ENCODE measurements at regions not wholly inside any gene's neighbourhood (a gene's known extent, or its start where the extent isn't known, plus 50 kb on each side); places are given as distances from the start of the nearest gene placed in this dataset.

DNA sequence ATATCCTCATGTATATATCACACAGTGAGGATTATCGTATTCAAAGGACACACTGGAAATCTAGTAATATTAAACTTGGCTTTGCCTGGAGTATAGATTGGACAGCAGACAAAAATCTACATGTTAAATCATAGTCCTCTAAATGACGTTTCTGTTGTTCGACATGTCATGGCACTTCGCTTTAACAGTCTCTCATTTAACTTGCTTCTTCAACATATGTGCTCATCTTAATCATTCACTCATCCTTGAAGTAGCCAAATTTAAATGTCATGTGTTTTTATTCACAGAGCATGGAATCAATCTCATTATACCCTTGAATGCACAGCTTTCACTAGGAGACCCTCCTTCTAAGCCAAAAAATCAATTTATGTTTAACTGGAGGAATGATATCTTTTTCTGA lies 417.0 kb upstream of the CNTN6 start:
- Histone ChIP-seq H3K36me3 (ENCODE audit: control insufficient read depth, insufficient read depth, low read length) (no peaks in the 10 kb centered on the region), H3K27me3 (ENCODE audit: control insufficient read depth, insufficient read depth, low read length) (no peaks in the 10 kb centered on the region), H3K9me3 (ENCODE audit: control insufficient read depth, insufficient read depth, low read length) (no peaks in the 10 kb centered on the region), H3K4me1 (ENCODE audit: control insufficient read depth, insufficient read depth, low read length) (no peaks in the 10 kb centered on the region), H3K9ac (ENCODE audit: low read depth, low read length) (no peak overlapping the region), H3K4me3 (ENCODE audit: low read depth, low read length) (no peak overlapping the region)

DNA sequence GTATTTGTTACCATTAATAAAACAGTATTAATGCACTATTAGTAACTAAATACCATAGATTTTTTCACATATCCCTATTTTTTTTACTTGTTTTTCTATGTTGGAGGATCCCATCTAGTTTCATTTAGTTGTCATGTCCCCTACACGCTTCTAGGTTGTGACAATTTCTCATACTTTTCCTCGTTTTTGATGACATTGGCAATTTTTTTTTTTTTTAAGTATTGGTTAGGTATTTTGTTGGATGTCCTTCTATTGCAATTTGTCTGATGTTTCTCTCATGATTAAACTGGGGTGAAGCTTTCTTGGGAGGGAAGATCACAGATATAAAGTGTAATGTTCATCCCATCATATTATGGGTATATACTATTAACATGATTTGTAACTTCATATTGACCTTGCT lies 409.1 kb upstream of the CNTN6 start:
- Histone ChIP-seq H3K4me1 (ENCODE audit: control insufficient read depth, insufficient read depth, low read length) (no peaks in the 10 kb centered on the region), H3K27me3 (ENCODE audit: control insufficient read depth, insufficient read depth, low read length) (no peaks in the 10 kb centered on the region), H3K36me3 (ENCODE audit: control insufficient read depth, insufficient read depth, low read length) (no peaks in the 10 kb centered on the region), H3K9me3 (ENCODE audit: control insufficient read depth, insufficient read depth, low read length) (no peaks in the 10 kb centered on the region), H3K4me3 (ENCODE audit: low read depth, low read length) (no peak overlapping the region), H3K9ac (ENCODE audit: low read depth, low read length) (no peak overlapping the region)

DNA sequence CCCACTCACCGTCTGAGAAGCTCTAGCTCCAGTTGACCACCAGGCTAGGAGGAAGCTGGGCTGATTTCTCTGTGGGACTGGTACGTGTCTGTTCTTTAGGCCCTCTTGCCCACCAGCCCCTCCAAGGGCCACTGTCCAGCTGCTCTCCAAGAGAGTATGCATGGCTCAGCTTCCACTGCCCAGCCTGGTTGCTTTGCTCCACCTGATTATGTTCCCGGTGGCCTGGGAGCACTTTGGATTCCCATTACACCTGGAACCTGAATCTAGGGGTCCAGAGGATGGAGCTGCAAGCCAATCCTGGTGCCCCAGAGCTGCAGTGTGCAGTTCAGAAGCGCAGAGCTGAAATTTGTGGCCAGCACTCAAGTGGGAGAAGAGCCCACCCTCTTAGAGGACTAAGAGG lies 402.1 kb upstream of the CNTN6 start:
- H3K4me1 ChIP-seq (ENCODE audit: control insufficient read depth, insufficient read depth, low read length), result no peaks in the 10 kb centered on the region
- H3K9me3 ChIP-seq (ENCODE audit: control insufficient read depth, insufficient read depth, low read length), result no peaks in the 10 kb centered on the region
- H3K36me3 ChIP-seq (ENCODE audit: control insufficient read depth, insufficient read depth, low read length), result no peaks in the 10 kb centered on the region
- H3K9ac ChIP-seq (ENCODE audit: low read depth, low read length), result no peak overlapping the region
- no peaks in the 10 kb centered on the region for H3K27me3 ChIP-seq (ENCODE audit: control insufficient read depth, insufficient read depth, low read length)
- H3K4me3 ChIP-seq (ENCODE audit: low read depth, low read length), result no peak overlapping the region

DNA sequence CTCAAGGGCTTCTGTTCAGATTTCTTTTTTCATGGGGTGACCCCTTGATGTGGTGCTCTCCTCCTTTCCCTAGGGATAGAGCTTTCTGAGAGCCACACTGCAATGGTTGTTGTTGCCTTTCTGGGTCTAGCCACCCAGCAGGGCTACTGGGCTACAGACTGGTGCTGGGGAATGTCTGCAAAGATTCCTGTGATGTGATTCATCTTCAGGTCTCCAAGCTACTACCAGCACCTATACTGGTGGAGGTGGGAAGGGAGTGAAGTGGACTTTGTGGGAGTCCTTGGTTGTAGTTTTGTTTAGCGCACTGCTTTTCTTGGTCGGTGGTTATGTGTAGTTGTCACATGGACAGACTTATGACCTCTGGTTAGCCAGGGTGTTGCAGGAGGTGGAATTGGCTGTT lies 392.3 kb upstream of the CNTN6 start:
- no peak overlapping the region for H3K9ac ChIP-seq (ENCODE audit: low read depth, low read length)

DNA sequence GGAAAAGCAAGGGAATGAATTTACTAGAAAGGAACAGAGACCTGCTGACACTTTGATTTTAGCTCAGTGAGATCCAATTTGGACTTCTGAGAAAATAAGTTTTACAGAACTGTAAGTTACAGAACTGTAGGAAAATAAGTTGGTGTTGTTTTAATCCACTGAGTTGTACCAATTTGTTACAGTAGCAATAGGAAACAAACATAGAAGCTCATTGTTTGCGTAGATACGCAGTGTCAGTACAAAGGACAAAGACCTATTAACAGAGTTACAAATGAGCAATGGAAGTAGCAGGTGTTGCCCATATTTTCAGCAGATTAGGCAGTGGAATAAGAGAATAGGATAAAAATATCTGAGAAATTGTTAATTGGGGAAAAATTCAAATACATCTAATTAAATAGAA lies 385.8 kb upstream of the CNTN6 start:
- H3K36me3 ChIP-seq (ENCODE audit: control insufficient read depth, insufficient read depth, low read length), result no peaks in the 10 kb centered on the region
- no peaks in the 10 kb centered on the region for H3K4me1 ChIP-seq (ENCODE audit: control insufficient read depth, insufficient read depth, low read length)
- no peaks in the 10 kb centered on the region for H3K9me3 ChIP-seq (ENCODE audit: control insufficient read depth, insufficient read depth, low read length)
- H3K27me3 ChIP-seq (ENCODE audit: control insufficient read depth, insufficient read depth, low read length), result no peaks in the 10 kb centered on the region
- H3K4me3 ChIP-seq (ENCODE audit: low read depth, low read length), result no peak overlapping the region
- H3K9ac ChIP-seq (ENCODE audit: low read depth, low read length), result no peak overlapping the region

More for the DNA sequence above, 392.3 kb upstream of the CNTN6 start:
- Histone ChIP-seq H3K36me3 (ENCODE audit: control insufficient read depth, insufficient read depth, low read length) (no peaks in the 10 kb centered on the region), H3K9me3 (ENCODE audit: control insufficient read depth, insufficient read depth, low read length) (no peaks in the 10 kb centered on the region), H3K4me1 (ENCODE audit: control insufficient read depth, insufficient read depth, low read length) (no peaks in the 10 kb centered on the region), H3K27me3 (ENCODE audit: control insufficient read depth, insufficient read depth, low read length) (no peaks in the 10 kb centered on the region), H3K4me3 (ENCODE audit: low read depth, low read length) (no peak overlapping the region)

DNA sequence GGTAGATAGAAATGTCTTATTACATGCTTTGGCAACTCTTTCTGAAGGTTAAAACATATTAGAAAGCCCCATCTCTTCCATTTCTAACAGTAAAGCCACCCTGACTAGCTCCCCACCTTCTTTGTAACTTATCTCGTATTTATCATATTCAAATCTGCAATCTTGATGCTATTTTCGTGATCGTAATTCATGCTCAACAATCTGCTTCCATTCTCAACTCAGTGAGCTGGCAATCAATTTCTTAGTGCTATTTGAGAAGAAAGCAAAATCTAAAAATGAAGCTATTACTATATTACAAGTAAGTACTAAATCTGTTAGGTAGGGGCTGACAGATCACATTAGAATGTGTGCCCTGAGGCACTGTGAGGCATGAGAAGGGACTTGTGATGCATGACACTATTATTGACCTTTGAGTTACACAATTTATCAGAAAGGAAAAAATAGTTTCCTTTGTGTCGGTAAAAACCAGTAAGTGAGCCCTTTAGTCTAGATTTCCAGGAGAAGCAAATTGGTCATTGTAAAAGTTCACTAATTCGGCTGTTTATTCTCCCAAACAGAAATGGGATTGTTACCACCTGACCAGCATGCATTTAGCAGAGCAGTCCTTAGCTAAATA lies 379.7 kb upstream of the CNTN6 start:
- H3K4me3 ChIP-seq (ENCODE audit: low read depth, low read length), result no peak overlapping the region
- no peak overlapping the region for H3K9ac ChIP-seq (ENCODE audit: low read depth, low read length)
- no peaks in the 10 kb centered on the region for H3K4me1 ChIP-seq (ENCODE audit: control insufficient read depth, insufficient read depth, low read length)
- no peaks in the 10 kb centered on the region for H3K27me3 ChIP-seq (ENCODE audit: control insufficient read depth, insufficient read depth, low read length)
- H3K36me3 ChIP-seq (ENCODE audit: control insufficient read depth, insufficient read depth, low read length), result no peaks in the 10 kb centered on the region
- H3K9me3 ChIP-seq (ENCODE audit: control insufficient read depth, insufficient read depth, low read length), result no peaks in the 10 kb centered on the region

DNA sequence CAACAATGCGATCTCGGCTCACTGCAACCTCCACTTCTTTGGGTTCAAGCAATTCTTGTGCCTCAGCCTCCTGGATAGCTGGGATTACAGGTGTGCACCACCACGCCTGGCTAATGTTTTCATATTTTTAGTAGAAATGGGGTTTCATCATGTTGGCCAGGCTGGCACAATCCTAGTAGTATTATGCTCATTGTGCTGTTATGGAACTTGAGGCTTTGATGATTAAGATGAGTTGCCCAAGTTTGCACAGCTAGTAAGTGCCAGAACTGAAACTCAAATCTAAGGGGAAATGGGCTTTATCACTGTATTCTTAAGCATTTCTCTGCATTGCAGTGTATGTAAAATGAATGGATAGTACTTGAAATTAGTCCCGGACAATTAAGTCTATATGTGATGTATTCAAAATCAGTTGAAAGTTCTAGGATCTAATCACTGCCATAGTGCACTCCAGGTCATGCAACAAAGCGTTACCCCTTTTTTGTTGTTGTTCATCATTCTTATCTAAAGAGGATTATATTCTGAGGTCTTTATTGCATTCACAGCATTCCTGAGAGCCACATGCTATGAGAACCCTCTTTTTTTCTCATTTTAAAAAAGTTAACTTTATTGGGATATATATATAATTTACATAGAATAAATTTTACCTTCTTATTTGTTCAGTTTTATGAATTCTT lies 378.7 kb upstream of the CNTN6 start:
- H3K36me3 ChIP-seq (ENCODE audit: control insufficient read depth, insufficient read depth, low read length), result no peaks in the 10 kb centered on the region
- no peaks in the 10 kb centered on the region for H3K9me3 ChIP-seq (ENCODE audit: control insufficient read depth, insufficient read depth, low read length)
- no peak overlapping the region for H3K9ac ChIP-seq (ENCODE audit: low read depth, low read length)
- H3K4me3 ChIP-seq (ENCODE audit: low read depth, low read length), result no peak overlapping the region
- no peaks in the 10 kb centered on the region for H3K4me1 ChIP-seq (ENCODE audit: control insufficient read depth, insufficient read depth, low read length)
- no peaks in the 10 kb centered on the region for H3K27me3 ChIP-seq (ENCODE audit: control insufficient read depth, insufficient read depth, low read length)

DNA sequence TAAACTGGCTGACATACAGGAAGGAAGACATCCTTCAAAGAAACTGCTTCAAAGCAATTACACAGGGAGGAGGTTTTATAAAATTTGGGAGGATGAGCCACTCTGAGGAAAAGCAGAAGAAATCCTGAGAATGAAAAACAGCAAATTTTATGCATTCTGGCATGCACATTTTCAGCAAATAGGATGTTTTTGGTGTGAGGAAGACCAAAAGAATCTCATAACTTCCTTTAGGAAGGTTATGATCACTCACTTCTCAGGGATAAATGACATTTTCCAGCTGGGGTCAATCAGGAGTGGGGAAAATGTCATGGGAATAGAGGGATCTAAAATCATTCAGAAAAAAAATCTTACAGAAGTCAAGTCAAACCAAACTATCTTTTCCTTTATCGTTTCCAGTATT lies 371.7 kb upstream of the CNTN6 start:
- no peaks in the 10 kb centered on the region for H3K9me3 ChIP-seq (ENCODE audit: control insufficient read depth, insufficient read depth, low read length)
- no peak overlapping the region for H3K4me3 ChIP-seq (ENCODE audit: low read depth, low read length)
- no peaks in the 10 kb centered on the region for H3K36me3 ChIP-seq (ENCODE audit: control insufficient read depth, insufficient read depth, low read length)
- H3K27me3 ChIP-seq (ENCODE audit: control insufficient read depth, insufficient read depth, low read length), result no peaks in the 10 kb centered on the region
- no peak overlapping the region for H3K9ac ChIP-seq (ENCODE audit: low read depth, low read length)
- H3K4me1 ChIP-seq (ENCODE audit: control insufficient read depth, insufficient read depth, low read length), result no peaks in the 10 kb centered on the region

DNA sequence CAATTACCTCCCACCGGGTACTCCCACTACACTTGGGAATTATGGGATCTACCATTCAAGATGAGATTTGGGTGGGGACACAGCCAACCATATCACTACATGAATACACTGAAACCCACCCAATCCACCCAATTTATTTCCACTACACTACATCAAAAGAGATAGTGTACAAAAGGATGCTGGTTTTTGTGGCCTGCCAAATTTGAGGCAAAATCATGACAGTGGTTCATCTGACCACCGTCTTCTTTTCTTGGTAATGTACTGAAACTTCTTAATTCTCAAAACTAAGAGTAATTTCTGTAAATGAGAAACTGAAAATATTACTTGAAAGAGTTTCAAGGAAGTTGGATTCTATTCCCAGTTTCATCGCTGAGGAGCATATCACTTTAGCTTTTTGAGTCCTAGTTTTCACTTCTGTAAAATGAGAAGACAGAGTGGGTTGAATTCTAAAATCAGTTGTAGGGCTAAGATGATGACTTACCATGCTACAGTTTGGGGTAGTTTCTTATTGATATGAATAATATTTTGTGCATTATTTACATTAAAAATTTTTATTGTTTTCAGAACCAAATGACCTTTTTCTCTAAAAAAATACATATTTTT lies 360.4 kb upstream of the CNTN6 start:
- Histone ChIP-seq H3K9me3 (ENCODE audit: control insufficient read depth, insufficient read depth, low read length) (no peaks in the 10 kb centered on the region), H3K36me3 (ENCODE audit: control insufficient read depth, insufficient read depth, low read length) (no peaks in the 10 kb centered on the region), H3K27me3 (ENCODE audit: control insufficient read depth, insufficient read depth, low read length) (no peaks in the 10 kb centered on the region), H3K4me1 (ENCODE audit: control insufficient read depth, insufficient read depth, low read length) (no peaks in the 10 kb centered on the region), H3K4me3 (ENCODE audit: low read depth, low read length) (no peak overlapping the region), H3K9ac (ENCODE audit: low read depth, low read length) (no peak overlapping the region)

DNA sequence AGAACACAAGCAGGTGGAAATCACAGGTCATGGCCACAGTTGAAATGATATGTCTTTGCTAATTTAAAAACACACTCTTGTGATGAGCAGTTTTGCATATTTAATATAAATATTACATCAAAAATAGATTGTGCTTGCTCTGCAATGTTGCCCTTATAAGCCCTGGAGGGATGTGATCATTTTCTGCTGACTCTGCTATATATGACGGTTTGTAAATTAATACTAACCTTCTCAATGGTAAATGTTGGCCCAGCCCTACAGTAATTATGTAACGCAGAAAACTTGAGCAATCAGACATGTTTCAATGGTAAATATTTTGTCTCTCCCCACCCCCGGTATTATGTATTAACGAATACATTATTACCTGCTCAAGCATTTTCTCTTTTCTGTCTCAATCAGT lies 359.5 kb upstream of the CNTN6 start:
- no peak overlapping the region for H3K4me3 ChIP-seq (ENCODE audit: low read depth, low read length)
- H3K4me1 ChIP-seq (ENCODE audit: control insufficient read depth, insufficient read depth, low read length), result no peaks in the 10 kb centered on the region
- H3K36me3 ChIP-seq (ENCODE audit: control insufficient read depth, insufficient read depth, low read length), result no peaks in the 10 kb centered on the region
- no peak overlapping the region for H3K9ac ChIP-seq (ENCODE audit: low read depth, low read length)
- H3K9me3 ChIP-seq (ENCODE audit: control insufficient read depth, insufficient read depth, low read length), result no peaks in the 10 kb centered on the region
- no peaks in the 10 kb centered on the region for H3K27me3 ChIP-seq (ENCODE audit: control insufficient read depth, insufficient read depth, low read length)

DNA sequence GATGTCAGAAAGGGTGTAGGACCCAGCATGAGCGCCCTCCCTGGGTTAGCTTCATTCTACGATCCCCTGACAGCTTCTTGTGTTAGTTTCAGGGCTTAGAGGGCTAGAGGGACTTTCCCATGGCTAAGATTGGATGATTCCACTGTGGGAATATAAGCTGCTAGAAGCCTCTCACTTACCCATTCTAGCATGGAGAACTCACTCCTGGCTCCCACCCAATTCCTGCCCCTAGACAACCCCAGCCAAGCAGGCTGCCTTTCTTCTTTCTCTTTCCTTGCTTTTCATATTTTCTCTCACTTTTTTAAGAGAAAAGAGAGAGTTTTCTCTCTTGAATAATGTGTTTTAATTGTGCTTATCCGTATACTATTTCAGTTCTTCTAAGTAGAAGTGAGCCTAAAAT lies 335.1 kb upstream of the CNTN6 start:
- H3K9ac ChIP-seq (ENCODE audit: low read depth, low read length), result no peak overlapping the region
- no peaks in the 10 kb centered on the region for H3K9me3 ChIP-seq (ENCODE audit: control insufficient read depth, insufficient read depth, low read length)

DNA sequence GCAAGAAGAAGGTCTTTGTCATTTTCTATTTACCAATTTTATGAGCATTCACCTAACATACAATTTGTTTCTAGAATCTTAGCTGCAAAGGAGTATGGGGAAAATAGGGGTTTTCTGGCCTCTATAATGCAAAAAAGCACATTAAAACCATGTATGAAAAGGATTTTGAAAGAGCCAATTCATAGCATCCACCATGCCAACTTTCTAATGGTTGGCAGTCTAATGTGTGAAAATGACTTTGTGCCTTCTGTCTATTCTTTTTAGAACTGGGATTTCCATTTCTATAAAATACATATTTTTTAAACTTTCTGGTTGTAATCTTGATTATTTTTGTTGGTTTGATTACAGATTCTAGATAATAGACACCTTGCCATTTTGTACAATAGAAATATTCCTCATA lies 333.7 kb upstream of the CNTN6 start:
- no peak overlapping the region for H3K4me3 ChIP-seq (ENCODE audit: low read depth, low read length)
- H3K9me3 ChIP-seq (ENCODE audit: control insufficient read depth, insufficient read depth, low read length), result no peaks in the 10 kb centered on the region
- no peak overlapping the region for H3K9ac ChIP-seq (ENCODE audit: low read depth, low read length)
- H3K36me3 ChIP-seq (ENCODE audit: control insufficient read depth, insufficient read depth, low read length), result no peaks in the 10 kb centered on the region
- no peaks in the 10 kb centered on the region for H3K4me1 ChIP-seq (ENCODE audit: control insufficient read depth, insufficient read depth, low read length)
- H3K27me3 ChIP-seq (ENCODE audit: control insufficient read depth, insufficient read depth, low read length), result no peaks in the 10 kb centered on the region

More for the DNA sequence above, 335.1 kb upstream of the CNTN6 start:
- Histone ChIP-seq H3K4me3 (ENCODE audit: low read depth, low read length) (no peak overlapping the region), H3K27me3 (ENCODE audit: control insufficient read depth, insufficient read depth, low read length) (no peaks in the 10 kb centered on the region), H3K36me3 (ENCODE audit: control insufficient read depth, insufficient read depth, low read length) (no peaks in the 10 kb centered on the region), H3K4me1 (ENCODE audit: control insufficient read depth, insufficient read depth, low read length) (no peaks in the 10 kb centered on the region)

Data from iPS-15b (cell line).